ENCODE measurements at regions not wholly inside any gene's neighbourhood (a gene's known extent, or its start where the extent isn't known, plus 50 kb on each side); places are given as distances from the start of the nearest gene placed in this dataset.

DNA sequence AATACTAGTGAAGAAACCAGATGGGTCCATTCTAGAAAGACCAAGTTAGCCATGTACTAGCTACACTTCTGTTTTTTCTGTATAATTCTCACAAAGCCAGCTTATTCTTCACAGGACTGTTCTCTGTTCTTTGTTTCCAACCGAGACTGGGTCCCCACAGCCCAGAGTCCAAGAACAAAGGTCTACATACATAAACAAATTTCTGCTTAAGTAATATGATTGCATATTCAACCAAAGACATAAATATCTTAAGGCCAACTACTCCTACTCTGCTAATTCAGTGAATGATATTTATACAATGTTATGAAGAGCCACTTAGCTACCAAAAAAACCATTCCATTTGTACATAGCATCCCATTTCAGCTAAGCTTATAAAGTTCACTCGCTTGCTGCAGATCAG is 299.8 kb upstream of the CCDC54 start:
- no peak overlapping the region for H3K4me3 ChIP-seq (ENCODE audit: low read depth, low read length)
- TF ChIP-seq, protein P1, sequence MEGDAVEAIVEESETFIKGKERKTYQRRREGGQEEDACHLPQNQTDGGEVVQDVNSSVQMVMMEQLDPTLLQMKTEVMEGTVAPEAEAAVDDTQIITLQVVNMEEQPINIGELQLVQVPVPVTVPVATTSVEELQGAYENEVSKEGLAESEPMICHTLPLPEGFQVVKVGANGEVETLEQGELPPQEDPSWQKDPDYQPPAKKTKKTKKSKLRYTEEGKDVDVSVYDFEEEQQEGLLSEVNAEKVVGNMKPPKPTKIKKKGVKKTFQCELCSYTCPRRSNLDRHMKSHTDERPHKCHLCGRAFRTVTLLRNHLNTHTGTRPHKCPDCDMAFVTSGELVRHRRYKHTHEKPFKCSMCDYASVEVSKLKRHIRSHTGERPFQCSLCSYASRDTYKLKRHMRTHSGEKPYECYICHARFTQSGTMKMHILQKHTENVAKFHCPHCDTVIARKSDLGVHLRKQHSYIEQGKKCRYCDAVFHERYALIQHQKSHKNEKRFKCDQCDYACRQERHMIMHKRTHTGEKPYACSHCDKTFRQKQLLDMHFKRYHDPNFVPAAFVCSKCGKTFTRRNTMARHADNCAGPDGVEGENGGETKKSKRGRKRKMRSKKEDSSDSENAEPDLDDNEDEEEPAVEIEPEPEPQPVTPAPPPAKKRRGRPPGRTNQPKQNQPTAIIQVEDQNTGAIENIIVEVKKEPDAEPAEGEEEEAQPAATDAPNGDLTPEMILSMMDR (IDR thresholded peaks at IDR 0.05; ENCODE audit: low read depth, low read length): no peak
- no peaks in the 10 kb centered on the region for H3K27me3 ChIP-seq (ENCODE audit: control insufficient read depth, insufficient read depth, low read length)
- no peak overlapping the region for H3K27ac ChIP-seq (ENCODE audit: low read depth, low read length)
- DNase-seq (ENCODE audit: low read depth, low spot score): no peak
- ChIA-PET CTCF (interaction anchor here (3.0 kb wide), 1 partner anchor 12 kb away, joined by 15 read pairs; no protein-coding TSS in a partner anchor), POLR2A (no interaction called here)
- H3K9me3 ChIP-seq (ENCODE audit: control insufficient read depth, insufficient read depth, low read length): no peaks in the 10 kb centered on the region

DNA sequence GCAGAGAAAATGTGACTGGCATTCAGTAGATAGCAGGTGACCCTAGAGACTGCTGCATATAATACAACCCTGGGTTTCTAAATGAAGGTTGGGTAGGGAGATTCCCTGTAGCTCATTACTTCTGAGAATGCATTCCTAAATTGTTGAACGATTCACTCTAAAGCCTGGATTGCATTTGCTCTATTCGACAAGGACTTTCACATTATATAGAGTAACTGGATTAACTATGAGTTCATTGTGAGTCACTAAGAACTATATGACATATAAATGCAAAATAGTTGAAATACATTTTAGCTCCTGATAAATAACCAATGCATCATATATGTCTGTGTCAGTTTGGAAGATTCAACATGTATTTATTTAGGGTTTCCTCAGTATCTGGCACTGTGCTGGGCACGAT is 294.7 kb upstream of the CCDC54 start:
- H3K27me3 ChIP-seq (ENCODE audit: control insufficient read depth, insufficient read depth, low read length): no peaks in the 10 kb centered on the region
- ChIA-PET CTCF (interaction anchor here (3.6 kb wide), 1 partner anchor 18 kb away, joined by 13 read pairs; no protein-coding TSS in a partner anchor), POLR2A (no interaction called here)

DNA sequence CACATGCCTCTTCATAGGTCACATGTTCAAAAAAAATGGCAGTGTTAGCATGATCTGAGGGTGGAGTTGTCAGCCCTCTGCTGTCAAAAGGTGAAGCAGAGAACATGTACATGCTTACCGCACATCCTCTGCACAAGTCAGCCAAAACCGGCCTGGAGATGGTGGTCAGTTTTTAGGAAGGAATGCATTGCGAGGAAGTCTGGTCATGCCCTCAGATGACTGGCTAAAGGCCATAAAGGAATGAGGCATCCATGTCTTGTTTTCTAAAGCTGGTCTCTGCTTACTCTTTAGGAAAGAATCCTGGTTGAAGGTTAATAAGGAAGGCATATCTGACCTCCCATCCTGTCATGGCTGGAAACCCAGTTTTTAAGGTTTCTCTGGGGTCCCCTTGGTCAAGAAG is 292.0 kb upstream of the CCDC54 start:
- ChIA-PET CTCF (no interaction called here), POLR2A (no interaction called here)
- no peaks in the 10 kb centered on the region for H3K9me3 ChIP-seq (ENCODE audit: control insufficient read depth, insufficient read depth, low read length)
- no peak overlapping the region for H3K4me3 ChIP-seq (ENCODE audit: low read depth, low read length)
- H3K27ac ChIP-seq (ENCODE audit: low read depth, low read length): no peak overlapping the region
- H3K27me3 ChIP-seq (ENCODE audit: control insufficient read depth, insufficient read depth, low read length): no peaks in the 10 kb centered on the region
- no peak for DNase-seq (ENCODE audit: low read depth, low spot score)
- TF ChIP-seq, protein P1 (IDR thresholded peaks at IDR 0.05; ENCODE audit: low read depth, low read length): no peak

More for the DNA sequence above, 294.7 kb upstream of the CCDC54 start:
- no peak for DNase-seq (ENCODE audit: low read depth, low spot score)
- Histone ChIP-seq H3K9me3 (ENCODE audit: control insufficient read depth, insufficient read depth, low read length) (no peaks in the 10 kb centered on the region), H3K4me3 (ENCODE audit: low read depth, low read length) (no peak overlapping the region), H3K27ac (ENCODE audit: low read depth, low read length) (no peak overlapping the region)
- TF ChIP-seq, protein P1 (IDR thresholded peaks at IDR 0.05; ENCODE audit: low read depth, low read length): no peak

DNA sequence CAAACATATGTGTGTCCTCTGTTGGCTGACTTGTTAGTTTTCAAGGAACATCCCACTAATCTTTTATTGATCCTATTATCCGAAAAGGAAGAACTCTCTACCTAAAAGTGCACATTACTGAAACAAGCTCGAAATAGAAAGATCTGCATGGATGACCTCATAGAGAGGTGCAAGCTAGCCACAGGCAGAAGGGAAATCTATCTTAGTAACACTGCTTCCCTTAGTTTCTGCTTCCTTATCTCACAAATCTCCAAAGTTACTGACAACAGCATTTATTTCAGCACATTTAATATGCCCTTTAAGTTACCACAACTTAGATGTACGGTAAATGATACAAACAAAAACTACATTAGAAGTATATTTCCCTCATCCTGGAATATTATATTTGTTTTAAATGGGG is 285.1 kb upstream of the CCDC54 start:
- TF ChIP-seq, protein P1 (IDR thresholded peaks at IDR 0.05; ENCODE audit: low read depth, low read length): no peak
- ChIA-PET CTCF (no interaction called here), POLR2A (no interaction called here)
- DNase-seq (ENCODE audit: low read depth, low spot score): no peak
- no peak overlapping the region for H3K27ac ChIP-seq (ENCODE audit: low read depth, low read length)
- H3K9me3 ChIP-seq (ENCODE audit: control insufficient read depth, insufficient read depth, low read length): no peaks in the 10 kb centered on the region
- no peaks in the 10 kb centered on the region for H3K27me3 ChIP-seq (ENCODE audit: control insufficient read depth, insufficient read depth, low read length)
- no peak overlapping the region for H3K4me3 ChIP-seq (ENCODE audit: low read depth, low read length)

DNA sequence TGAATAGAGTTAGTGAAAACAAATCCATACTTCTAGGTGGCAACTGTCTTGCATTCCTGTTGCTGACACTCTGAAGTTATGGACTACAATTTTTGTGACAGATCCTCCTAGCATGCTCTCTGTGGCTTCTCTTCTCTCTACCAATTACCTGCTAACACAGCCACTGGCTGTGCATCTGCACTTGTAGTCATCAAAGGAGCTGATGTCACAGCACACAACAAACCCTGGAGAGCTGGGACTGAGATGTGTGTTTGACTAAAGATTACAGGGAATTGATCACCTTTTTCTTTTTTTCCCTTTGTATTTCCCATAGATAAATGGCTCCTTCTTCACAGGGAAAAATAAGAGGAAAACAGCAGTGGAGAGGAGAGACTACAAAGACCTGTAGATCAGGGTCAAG is 278.4 kb upstream of the CCDC54 start:
- ChIA-PET CTCF (no interaction called here), POLR2A (no interaction called here)
- no peaks in the 10 kb centered on the region; the same call in 1 of the 2 replicates for H3K9me3 ChIP-seq (ENCODE audit: control insufficient read depth, insufficient read depth, low read length)
- H3K27me3 ChIP-seq (ENCODE audit: control insufficient read depth, insufficient read depth, low read length): no peaks in the 10 kb centered on the region
- no peak overlapping the region for H3K4me3 ChIP-seq (ENCODE audit: low read depth, low read length)
- no peak for DNase-seq (ENCODE audit: low read depth, low spot score)
- no peak overlapping the region for H3K27ac ChIP-seq (ENCODE audit: low read depth, low read length)
- TF ChIP-seq, protein P1 (IDR thresholded peaks at IDR 0.05; ENCODE audit: low read depth, low read length): no peak
